ENCODE measurements at regions not wholly inside any gene's neighbourhood (a gene's known extent, or its start where the extent isn't known, plus 50 kb on each side); places are given as distances from the start of the nearest gene placed in this dataset.
A peak's percentile ranks its signal among the peaks of the same experiment; 100 is the strongest.
"Not testable (repeated sequence)": the region's sequence is repeated elsewhere in the genome, so short reads cannot be mapped to it uniquely, and the experiment has no call there.

DNA sequence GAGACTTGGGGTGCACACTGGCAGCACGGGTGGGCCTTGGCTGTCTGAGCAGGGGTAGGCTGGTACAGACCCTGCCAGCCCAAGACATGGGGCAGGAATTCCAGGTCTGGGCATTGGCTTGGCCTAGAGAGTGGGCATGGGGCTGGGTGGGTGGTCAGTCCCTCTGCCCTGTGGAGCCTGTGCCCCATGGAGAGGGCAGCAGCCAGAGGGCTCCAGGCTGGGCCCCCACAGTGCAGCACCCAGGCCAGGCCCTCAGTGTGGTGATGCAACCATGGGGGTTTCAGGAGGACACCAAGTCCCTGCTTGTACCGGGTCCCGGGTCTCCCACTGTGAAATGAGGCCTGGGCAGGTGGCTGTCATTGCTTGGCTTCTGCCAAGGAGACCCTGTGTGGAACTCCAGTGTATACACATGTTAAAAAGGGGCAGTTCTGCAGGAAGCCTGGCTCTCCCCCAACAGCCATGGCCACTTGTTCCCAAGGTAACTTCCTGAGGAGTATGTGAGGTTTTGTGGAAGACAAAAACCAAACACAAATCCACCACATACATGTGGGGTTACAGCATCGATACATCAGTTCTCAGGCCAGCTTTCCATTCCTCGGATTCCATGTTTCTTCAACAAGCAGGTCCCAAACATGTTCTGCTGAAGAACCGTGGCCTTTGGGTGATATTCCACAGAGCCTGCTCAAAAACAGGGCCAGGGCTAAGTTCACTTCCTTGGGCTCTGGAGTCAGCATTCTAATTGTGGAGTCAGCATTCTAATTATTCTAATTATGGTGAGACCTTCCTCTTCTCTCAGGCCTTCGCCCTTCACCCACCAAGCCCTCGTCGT is 77.3 kb downstream of the DACT2 start:
- intact Hi-C loops (cut with DNase I; ENCODE audit: low total_unique reads) = no loop called here
- WGBS, 2 donors = 88 to 93% methylated on average over 6 to 9 of the region's 9 CpGs
- no peak for TF ChIP-seq POLR2A (IDR thresholded peaks at IDR 0.05)
- TF ChIP-seq, protein P1, sequence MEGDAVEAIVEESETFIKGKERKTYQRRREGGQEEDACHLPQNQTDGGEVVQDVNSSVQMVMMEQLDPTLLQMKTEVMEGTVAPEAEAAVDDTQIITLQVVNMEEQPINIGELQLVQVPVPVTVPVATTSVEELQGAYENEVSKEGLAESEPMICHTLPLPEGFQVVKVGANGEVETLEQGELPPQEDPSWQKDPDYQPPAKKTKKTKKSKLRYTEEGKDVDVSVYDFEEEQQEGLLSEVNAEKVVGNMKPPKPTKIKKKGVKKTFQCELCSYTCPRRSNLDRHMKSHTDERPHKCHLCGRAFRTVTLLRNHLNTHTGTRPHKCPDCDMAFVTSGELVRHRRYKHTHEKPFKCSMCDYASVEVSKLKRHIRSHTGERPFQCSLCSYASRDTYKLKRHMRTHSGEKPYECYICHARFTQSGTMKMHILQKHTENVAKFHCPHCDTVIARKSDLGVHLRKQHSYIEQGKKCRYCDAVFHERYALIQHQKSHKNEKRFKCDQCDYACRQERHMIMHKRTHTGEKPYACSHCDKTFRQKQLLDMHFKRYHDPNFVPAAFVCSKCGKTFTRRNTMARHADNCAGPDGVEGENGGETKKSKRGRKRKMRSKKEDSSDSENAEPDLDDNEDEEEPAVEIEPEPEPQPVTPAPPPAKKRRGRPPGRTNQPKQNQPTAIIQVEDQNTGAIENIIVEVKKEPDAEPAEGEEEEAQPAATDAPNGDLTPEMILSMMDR (IDR thresholded peaks at IDR 0.05) = no peak
- Histone ChIP-seq H3K36me3 (ENCODE audit: low read depth, missing control alignments) (no peaks in the 10 kb centered on the region), H3K4me1 (peaks cover 26% of the 10 kb centered on the region), H3K27ac (no peak overlapping the region), H3K4me3 (no peak overlapping the region), H3K9me3 (no peaks in the 10 kb centered on the region), H3K27me3 (no peaks in the 10 kb centered on the region)
- DNase-seq = no peak

DNA sequence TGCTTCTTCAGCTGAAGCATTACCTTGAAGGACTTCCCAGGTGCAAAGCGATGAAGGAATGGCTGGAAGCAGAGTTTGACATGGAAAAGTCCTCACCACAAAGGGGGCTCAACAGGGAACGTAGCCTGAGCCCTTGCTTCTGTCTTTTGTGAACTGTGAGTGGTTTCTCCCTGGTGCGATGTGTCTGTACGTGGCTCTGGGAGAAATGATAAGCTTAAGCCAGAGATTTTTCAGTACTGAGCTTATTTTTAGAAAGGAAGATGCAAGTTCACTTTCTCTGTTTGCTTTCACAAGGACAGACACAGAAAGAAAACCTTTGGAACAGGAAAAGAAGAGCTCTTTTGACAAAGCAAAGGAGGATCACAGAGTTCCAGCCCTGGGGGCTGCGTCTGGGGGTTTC is 79.4 kb downstream of the DACT2 start:
- no peak overlapping the region for H3K4me3 ChIP-seq
- H3K9me3 ChIP-seq = no peaks in the 10 kb centered on the region
- WGBS, 2 donors = 35 to 55% methylated on average over 5 of the region's 5 CpGs
- TF ChIP-seq, protein P1 (IDR thresholded peaks at IDR 0.05) = no peak
- TF ChIP-seq POLR2A (IDR thresholded peaks at IDR 0.05) = no peak
- intact Hi-C loops (cut with DNase I; ENCODE audit: low total_unique reads) = no loop called here
- H3K36me3 ChIP-seq (ENCODE audit: low read depth, missing control alignments) = no peaks in the 10 kb centered on the region
- DNase-seq = no peak
- H3K27me3 ChIP-seq = no peaks in the 10 kb centered on the region
- H3K27ac ChIP-seq = peak overlapping the region; percentile 9 to 59
- H3K4me1 ChIP-seq = peaks cover 26% of the 10 kb centered on the region

DNA sequence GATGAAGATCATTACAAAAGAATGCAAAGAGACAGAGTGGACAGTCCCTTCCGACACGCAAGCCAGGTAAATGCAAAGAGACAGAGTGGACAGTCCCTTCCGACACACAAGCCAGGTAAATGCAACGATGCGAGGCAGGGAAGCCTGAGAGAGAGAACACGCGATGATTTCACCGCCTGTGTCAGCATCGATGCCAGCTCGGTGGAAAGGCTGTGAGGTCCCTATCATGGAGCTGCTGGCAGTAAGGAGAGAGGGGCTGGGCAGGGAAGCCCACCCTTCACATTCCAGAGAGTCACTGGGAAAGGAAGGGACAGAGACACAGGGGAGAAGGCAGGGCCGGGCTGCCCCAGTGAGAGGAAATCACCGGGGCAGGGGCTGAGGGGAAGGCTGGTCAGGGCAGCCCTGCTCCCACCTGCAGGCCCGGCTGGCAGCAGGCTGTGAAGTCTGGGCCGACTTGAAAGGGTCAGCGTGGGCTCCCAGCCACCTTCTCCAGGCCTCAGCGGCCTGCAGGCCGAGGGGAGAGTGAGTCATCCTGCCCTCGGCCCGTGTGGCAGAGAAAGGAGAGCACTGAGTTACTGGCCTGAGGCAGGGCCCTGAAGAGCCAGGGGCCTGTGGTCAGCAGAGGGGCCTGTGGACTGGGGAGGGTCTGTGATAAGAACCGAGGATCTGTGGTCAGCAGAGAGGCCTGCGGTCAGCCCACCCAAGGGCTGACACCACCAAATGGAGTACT is 80.4 kb downstream of the DACT2 start:
- Histone ChIP-seq H3K4me1 (peaks cover 26% of the 10 kb centered on the region), H3K9me3 (no peaks in the 10 kb centered on the region), H3K36me3 (ENCODE audit: low read depth, missing control alignments) (no peaks in the 10 kb centered on the region), H3K4me3 (no peak overlapping the region), H3K27me3 (no peaks in the 10 kb centered on the region), H3K27ac (no peak overlapping the region)
- no peak for DNase-seq
- intact Hi-C loops (cut with DNase I; ENCODE audit: low total_unique reads) = no loop called here
- TF ChIP-seq POLR2A (IDR thresholded peaks at IDR 0.05) = no peak
- TF ChIP-seq, protein P1 (IDR thresholded peaks at IDR 0.05) = no peak
- WGBS, 2 donors = 76 to 85% methylated on average over 16 to 21 of the region's 21 CpGs

DNA sequence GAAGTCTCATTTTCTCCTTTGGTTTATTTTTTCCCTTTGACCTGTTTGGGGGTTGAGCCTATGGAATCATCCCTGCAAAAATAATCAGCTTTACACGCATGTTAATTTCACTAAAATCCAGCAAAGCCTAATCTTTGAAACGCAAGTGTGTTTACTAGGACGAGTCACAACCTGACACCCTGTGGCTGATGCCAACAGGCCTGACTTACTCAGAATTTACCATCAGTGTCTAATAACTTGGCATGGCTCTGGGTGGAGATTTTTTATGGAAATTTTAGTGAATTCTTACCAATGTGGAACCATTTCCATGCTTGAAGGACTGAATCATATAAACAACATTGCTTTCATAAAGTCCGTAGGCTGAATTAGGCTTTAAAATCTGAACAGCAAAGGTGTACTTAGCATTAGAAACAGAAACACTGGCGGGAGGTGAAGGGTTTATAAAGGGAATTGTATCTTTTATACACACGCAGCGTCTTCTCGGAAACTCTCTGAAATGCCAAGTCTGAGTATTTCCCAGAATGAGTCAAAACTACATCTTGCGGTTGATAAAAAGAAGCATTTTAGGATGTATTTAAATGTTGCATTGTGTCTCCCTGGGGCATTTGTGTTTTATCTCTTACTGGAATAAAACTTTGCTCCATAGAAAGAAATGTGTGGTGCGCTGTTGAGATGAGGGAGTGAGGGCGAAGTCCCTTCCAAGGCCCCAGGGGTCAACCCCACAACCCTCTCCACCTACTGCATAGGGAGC is 81.2 kb downstream of the DACT2 start:
- Histone ChIP-seq H3K4me1 (peaks cover 26% of the 10 kb centered on the region), H3K27ac (no peak overlapping the region), H3K4me3 (no peak overlapping the region), H3K9me3 (no peaks in the 10 kb centered on the region), H3K27me3 (no peaks in the 10 kb centered on the region), H3K36me3 (ENCODE audit: low read depth, missing control alignments) (no peaks in the 10 kb centered on the region)
- 83% methylated on average over 11 of the region's 11 CpGs for WGBS, 2 donors
- intact Hi-C loops (cut with DNase I; ENCODE audit: low total_unique reads) = no loop called here
- TF ChIP-seq POLR2A (IDR thresholded peaks at IDR 0.05) = no peak
- TF ChIP-seq, protein P1 (IDR thresholded peaks at IDR 0.05) = no peak
- no peak for DNase-seq

DNA sequence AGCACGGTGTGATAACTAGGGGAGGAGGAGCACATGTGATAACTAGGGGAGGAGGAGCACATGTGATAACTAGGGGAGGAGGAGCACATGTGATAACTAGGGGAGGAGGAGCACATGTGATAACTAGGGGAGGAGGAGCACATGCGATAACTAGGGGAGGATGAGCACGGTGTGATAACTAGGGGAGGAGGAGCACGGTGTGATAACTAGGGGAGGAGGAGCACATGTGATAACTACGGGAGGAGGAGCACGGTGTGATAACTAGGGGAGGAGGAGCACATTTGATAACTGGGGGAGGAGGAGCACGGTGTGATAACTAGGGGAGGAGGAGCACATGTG is 85.7 kb downstream of the DACT2 start:
- H3K36me3 ChIP-seq (ENCODE audit: low read depth, missing control alignments); H3K9me3 ChIP-seq; DNase-seq; H3K4me1 ChIP-seq; H3K27me3 ChIP-seq; intact Hi-C loops (cut with DNase I; ENCODE audit: low total_unique reads); H3K4me3 ChIP-seq; H3K27ac ChIP-seq: not testable (repeated sequence)
- 72 to 83% methylated on average over 7 of the region's 7 CpGs for WGBS, 2 donors

All from testis (tissue), 2 donors.